ENCODE measurements at regions not wholly inside any gene's neighbourhood (a gene's known extent, or its start where the extent isn't known, plus 50 kb on each side); places are given as distances from the start of the nearest gene placed in this dataset.

GRCh38 chr1:38402230-38402815 is 355.7 kb upstream of the POU3F1 start:
- Histone ChIP-seq H3K9ac (ENCODE audit: low read length) (no peak overlapping the region), H3K4me1 (ENCODE audit: control insufficient read depth, insufficient read depth, low read length) (no peaks in the 10 kb centered on the region), H3K36me3 (ENCODE audit: control insufficient read depth, insufficient read depth, low read length) (no peaks in the 10 kb centered on the region), H3K4me3 (ENCODE audit: low read depth, low read length) (no peak overlapping the region), H3K27ac (ENCODE audit: low read depth, low read length) (no peak overlapping the region), H3K27me3 (ENCODE audit: control insufficient read depth, insufficient read depth, low read length) (no peaks in the 10 kb centered on the region), H3K9me3 (ENCODE audit: control insufficient read depth, insufficient read depth, low read depth, low read length) (peaks cover 17% of the 10 kb centered on the region)

GRCh38 chr1:38396606-38397005 is 350.0 kb upstream of the POU3F1 start:
- Histone ChIP-seq H3K36me3 (ENCODE audit: control insufficient read depth, insufficient read depth, low read length) (no peaks in the 10 kb centered on the region), H3K27me3 (ENCODE audit: control insufficient read depth, insufficient read depth, low read length) (no peaks in the 10 kb centered on the region), H3K9me3 (ENCODE audit: control insufficient read depth, insufficient read depth, low read depth, low read length) (peaks cover 12% of the 10 kb centered on the region; the same call in 1 of the 2 replicates), H3K4me1 (ENCODE audit: control insufficient read depth, insufficient read depth, low read length) (peaks cover 6% of the 10 kb centered on the region; the same call in 1 of the 2 replicates), H3K4me3 (ENCODE audit: low read depth, low read length) (no peak overlapping the region), H3K9ac (ENCODE audit: low read length) (no peak overlapping the region), H3K27ac (ENCODE audit: low read depth, low read length) (no peak overlapping the region)

- Histone ChIP-seq H3K4me3 (ENCODE audit: low read depth, low read length) (no peak overlapping the region), H3K4me1 (ENCODE audit: control insufficient read depth, insufficient read depth, low read length) (peaks cover 6% of the 10 kb centered on the region; the same call in 1 of the 2 replicates), H3K36me3 (ENCODE audit: control insufficient read depth, insufficient read depth, low read length) (no peaks in the 10 kb centered on the region), H3K27me3 (ENCODE audit: control insufficient read depth, insufficient read depth, low read length) (no peaks in the 10 kb centered on the region), H3K9me3 (ENCODE audit: control insufficient read depth, insufficient read depth, low read depth, low read length) (peaks cover 24% of the 10 kb centered on the region), H3K9ac (ENCODE audit: low read length) (no peak overlapping the region), H3K27ac (ENCODE audit: low read depth, low read length) (no peak overlapping the region)
Measured at GRCh38 chr1:38394303-38394702, 347.7 kb upstream of the POU3F1 start.

- Histone ChIP-seq H3K9me3 (ENCODE audit: control insufficient read depth, insufficient read depth, low read depth, low read length) (peaks cover 32% of the 10 kb centered on the region), H3K4me1 (ENCODE audit: control insufficient read depth, insufficient read depth, low read length) (peaks cover 6% of the 10 kb centered on the region; the same call in 1 of the 2 replicates), H3K27ac (ENCODE audit: low read depth, low read length) (no peak overlapping the region), H3K4me3 (ENCODE audit: low read depth, low read length) (no peak overlapping the region), H3K27me3 (ENCODE audit: control insufficient read depth, insufficient read depth, low read length) (no peaks in the 10 kb centered on the region), H3K9ac (ENCODE audit: low read length) (no peak overlapping the region), H3K36me3 (ENCODE audit: control insufficient read depth, insufficient read depth, low read length) (no peaks in the 10 kb centered on the region)
Measured at GRCh38 chr1:38392861-38393260, 346.3 kb upstream of the POU3F1 start.

- no peaks in the 10 kb centered on the region for H3K9me3 ChIP-seq (ENCODE audit: control insufficient read depth, insufficient read depth, low read depth, low read length)
- H3K4me1 ChIP-seq (ENCODE audit: control insufficient read depth, insufficient read depth, low read length) = no peaks in the 10 kb centered on the region; the same call in 1 of the 2 replicates
- no peak overlapping the region for H3K9ac ChIP-seq (ENCODE audit: low read length)
- no peaks in the 10 kb centered on the region for H3K27me3 ChIP-seq (ENCODE audit: control insufficient read depth, insufficient read depth, low read length)
- H3K4me3 ChIP-seq (ENCODE audit: low read depth, low read length) = no peak overlapping the region
- H3K36me3 ChIP-seq (ENCODE audit: control insufficient read depth, insufficient read depth, low read length) = no peaks in the 10 kb centered on the region
- H3K27ac ChIP-seq (ENCODE audit: low read depth, low read length) = no peak overlapping the region
Measured at GRCh38 chr1:38381256-38381655, 334.7 kb upstream of the POU3F1 start.

GRCh38 chr1:38376577-38376976 is 330.0 kb upstream of the POU3F1 start:
- Histone ChIP-seq H3K4me3 (ENCODE audit: low read depth, low read length) (no peak overlapping the region), H3K27ac (ENCODE audit: low read depth, low read length) (no peak overlapping the region), H3K36me3 (ENCODE audit: control insufficient read depth, insufficient read depth, low read length) (no peaks in the 10 kb centered on the region)

GRCh38 chr1:38375035-38375434 is 328.4 kb upstream of the POU3F1 start:
- Histone ChIP-seq H3K9me3 (ENCODE audit: control insufficient read depth, insufficient read depth, low read depth, low read length) (peaks cover 23% of the 10 kb centered on the region), H3K4me3 (ENCODE audit: low read depth, low read length) (no peak overlapping the region)

More at GRCh38 chr1:38376577-38376976, 330.0 kb upstream of the POU3F1 start:
- H3K9ac ChIP-seq (ENCODE audit: low read length) = no peak overlapping the region
- peaks cover 23% of the 10 kb centered on the region for H3K9me3 ChIP-seq (ENCODE audit: control insufficient read depth, insufficient read depth, low read depth, low read length)
- H3K27me3 ChIP-seq (ENCODE audit: control insufficient read depth, insufficient read depth, low read length) = no peaks in the 10 kb centered on the region
- H3K4me1 ChIP-seq (ENCODE audit: control insufficient read depth, insufficient read depth, low read length) = peaks cover 2% of the 10 kb centered on the region; the same call in 1 of the 2 replicates

GRCh38 chr1:38371505-38371844 is 324.9 kb upstream of the POU3F1 start:
- peaks cover 23% of the 10 kb centered on the region for H3K9me3 ChIP-seq (ENCODE audit: control insufficient read depth, insufficient read depth, low read depth, low read length)
- H3K27ac ChIP-seq (ENCODE audit: low read depth, low read length) = 0 out of 2 replicates have a peak overlapping the region, but pooled peaks have one; percentile 16
- H3K4me3 ChIP-seq (ENCODE audit: low read depth, low read length) = no peak overlapping the region
- no peaks in the 10 kb centered on the region for H3K36me3 ChIP-seq (ENCODE audit: control insufficient read depth, insufficient read depth, low read length)
- H3K4me1 ChIP-seq (ENCODE audit: control insufficient read depth, insufficient read depth, low read length) = peaks cover 17% of the 10 kb centered on the region
- H3K9ac ChIP-seq (ENCODE audit: low read length) = no peak overlapping the region
- H3K27me3 ChIP-seq (ENCODE audit: control insufficient read depth, insufficient read depth, low read length) = no peaks in the 10 kb centered on the region

More at GRCh38 chr1:38375035-38375434, 328.4 kb upstream of the POU3F1 start:
- Histone ChIP-seq H3K9ac (ENCODE audit: low read length) (no peak overlapping the region), H3K27me3 (ENCODE audit: control insufficient read depth, insufficient read depth, low read length) (no peaks in the 10 kb centered on the region), H3K4me1 (ENCODE audit: control insufficient read depth, insufficient read depth, low read length) (peaks cover 17% of the 10 kb centered on the region), H3K27ac (ENCODE audit: low read depth, low read length) (no peak overlapping the region), H3K36me3 (ENCODE audit: control insufficient read depth, insufficient read depth, low read length) (no peaks in the 10 kb centered on the region)

- no peak overlapping the region for H3K9ac ChIP-seq (ENCODE audit: low read length)
- no peaks in the 10 kb centered on the region for H3K27me3 ChIP-seq (ENCODE audit: control insufficient read depth, insufficient read depth, low read length)
- peaks cover 22% of the 10 kb centered on the region for H3K9me3 ChIP-seq (ENCODE audit: control insufficient read depth, insufficient read depth, low read depth, low read length)
- H3K27ac ChIP-seq (ENCODE audit: low read depth, low read length) = 0 out of 2 replicates have a peak overlapping the region, but pooled peaks have one; percentile 41
- H3K4me1 ChIP-seq (ENCODE audit: control insufficient read depth, insufficient read depth, low read length) = peaks cover 17% of the 10 kb centered on the region
- H3K4me3 ChIP-seq (ENCODE audit: low read depth, low read length) = no peak overlapping the region
- no peaks in the 10 kb centered on the region for H3K36me3 ChIP-seq (ENCODE audit: control insufficient read depth, insufficient read depth, low read length)
Measured at GRCh38 chr1:38370716-38371504, 324.3 kb upstream of the POU3F1 start.

GRCh38 chr1:38365242-38365641 is 318.6 kb upstream of the POU3F1 start:
- H3K36me3 ChIP-seq (ENCODE audit: control insufficient read depth, insufficient read depth, low read length) = no peaks in the 10 kb centered on the region
- no peaks in the 10 kb centered on the region for H3K27me3 ChIP-seq (ENCODE audit: control insufficient read depth, insufficient read depth, low read length)
- peaks cover 5% of the 10 kb centered on the region for H3K9me3 ChIP-seq (ENCODE audit: control insufficient read depth, insufficient read depth, low read depth, low read length)
- no peak overlapping the region for H3K9ac ChIP-seq (ENCODE audit: low read length)
- no peak overlapping the region for H3K27ac ChIP-seq (ENCODE audit: low read depth, low read length)
- peaks cover 12% of the 10 kb centered on the region; the same call in 1 of the 2 replicates for H3K4me1 ChIP-seq (ENCODE audit: control insufficient read depth, insufficient read depth, low read length)
- no peak overlapping the region for H3K4me3 ChIP-seq (ENCODE audit: low read depth, low read length)

- H3K4me3 ChIP-seq (ENCODE audit: low read depth, low read length) = no peak overlapping the region
- peaks cover 5% of the 10 kb centered on the region for H3K9me3 ChIP-seq (ENCODE audit: control insufficient read depth, insufficient read depth, low read depth, low read length)
- no peaks in the 10 kb centered on the region for H3K27me3 ChIP-seq (ENCODE audit: control insufficient read depth, insufficient read depth, low read length)
- no peak overlapping the region for H3K27ac ChIP-seq (ENCODE audit: low read depth, low read length)
- no peaks in the 10 kb centered on the region for H3K36me3 ChIP-seq (ENCODE audit: control insufficient read depth, insufficient read depth, low read length)
- H3K9ac ChIP-seq (ENCODE audit: low read length) = no peak overlapping the region
- peaks cover 9% of the 10 kb centered on the region; the same call in 1 of the 2 replicates for H3K4me1 ChIP-seq (ENCODE audit: control insufficient read depth, insufficient read depth, low read length)
Measured at GRCh38 chr1:38361566-38361965, 315.0 kb upstream of the POU3F1 start.
